Neural crest cell (in vitro differentiated cells): ENCODE measurements at regions not wholly inside any gene's neighbourhood (a gene's known extent, or its start where the extent isn't known, plus 50 kb on each side); places are given as distances from the start of the nearest gene placed in this dataset.
"Not testable (repeated sequence)": the region's sequence is repeated elsewhere in the genome, so short reads cannot be mapped to it uniquely, and the experiment has no call there.

Source experiments
- DNase-seq: peaks from one replicate; pipeline ENCODE4 v3.0.0; 2021; ENCODE audit warnings: low read depth, mixed read lengths, low spot score
- H3K27ac Mint-ChIP-seq: one replicate; pipeline ENCODE4 v1.8.0; 2021; ENCODE audit warnings: mild to moderate bottlenecking, mixed read lengths; ENCODE audit not compliant: unreplicated experiment
- H3K27me3 Mint-ChIP-seq: 2 replicates; pipeline ENCODE4 v1.8.0; 2021; ENCODE audit warnings: low read depth, mild to moderate bottlenecking, mixed read lengths
- H3K36me3 Mint-ChIP-seq: 2 replicates; pipeline ENCODE4 v1.8.0; 2021; ENCODE audit warnings: low read depth, mild to moderate bottlenecking, mixed read lengths
- H3K4me1 Mint-ChIP-seq: 2 replicates; pipeline ENCODE4 v1.8.0; 2021; ENCODE audit warnings: mixed read lengths
- H3K4me3 Mint-ChIP-seq: one replicate; pipeline ENCODE4 v1.8.0; 2021; ENCODE audit warnings: mild to moderate bottlenecking, mixed read lengths
- H3K9me3 Mint-ChIP-seq: 2 replicates; pipeline ENCODE4 v1.8.0; 2021; ENCODE audit warnings: mixed read lengths
- TF ChIP-seq, protein P1 (sequence below): fragments of 200-600 bp; sonication (generic); conservative IDR thresholded peaks from 2 replicates; pipeline ENCODE4 v1.5.0; 2021; ENCODE audit warnings: antibody characterized with exemption, mild to moderate bottlenecking

DNA sequence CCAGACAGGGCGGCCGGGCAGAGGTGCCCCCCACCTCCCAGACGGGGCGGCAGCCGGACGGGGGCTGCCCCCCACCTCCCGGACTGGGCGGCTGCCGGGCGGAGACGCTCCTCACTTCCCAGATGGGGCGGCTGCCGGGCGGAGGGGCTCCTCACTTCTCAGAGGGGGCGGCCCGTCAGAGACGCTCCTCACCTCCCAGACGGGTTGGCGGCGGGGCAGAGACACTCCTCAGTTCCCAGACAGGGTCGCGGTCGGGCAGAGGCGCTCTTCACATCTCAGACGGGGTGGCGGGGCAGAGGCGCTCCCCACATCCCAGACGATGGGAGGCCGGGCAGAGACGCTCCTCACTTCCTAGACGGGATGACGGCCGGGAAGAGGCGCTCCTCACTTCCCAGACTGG, 68.5 kb upstream of the GPC4 start:
- not testable (repeated sequence) for H3K4me1 Mint-ChIP-seq, DNase-seq, H3K4me3 Mint-ChIP-seq, H3K36me3 Mint-ChIP-seq, H3K27me3 Mint-ChIP-seq, H3K27ac Mint-ChIP-seq
- H3K9me3 Mint-ChIP-seq = peaks cover 11% of the 10 kb centered on the region

DNA sequence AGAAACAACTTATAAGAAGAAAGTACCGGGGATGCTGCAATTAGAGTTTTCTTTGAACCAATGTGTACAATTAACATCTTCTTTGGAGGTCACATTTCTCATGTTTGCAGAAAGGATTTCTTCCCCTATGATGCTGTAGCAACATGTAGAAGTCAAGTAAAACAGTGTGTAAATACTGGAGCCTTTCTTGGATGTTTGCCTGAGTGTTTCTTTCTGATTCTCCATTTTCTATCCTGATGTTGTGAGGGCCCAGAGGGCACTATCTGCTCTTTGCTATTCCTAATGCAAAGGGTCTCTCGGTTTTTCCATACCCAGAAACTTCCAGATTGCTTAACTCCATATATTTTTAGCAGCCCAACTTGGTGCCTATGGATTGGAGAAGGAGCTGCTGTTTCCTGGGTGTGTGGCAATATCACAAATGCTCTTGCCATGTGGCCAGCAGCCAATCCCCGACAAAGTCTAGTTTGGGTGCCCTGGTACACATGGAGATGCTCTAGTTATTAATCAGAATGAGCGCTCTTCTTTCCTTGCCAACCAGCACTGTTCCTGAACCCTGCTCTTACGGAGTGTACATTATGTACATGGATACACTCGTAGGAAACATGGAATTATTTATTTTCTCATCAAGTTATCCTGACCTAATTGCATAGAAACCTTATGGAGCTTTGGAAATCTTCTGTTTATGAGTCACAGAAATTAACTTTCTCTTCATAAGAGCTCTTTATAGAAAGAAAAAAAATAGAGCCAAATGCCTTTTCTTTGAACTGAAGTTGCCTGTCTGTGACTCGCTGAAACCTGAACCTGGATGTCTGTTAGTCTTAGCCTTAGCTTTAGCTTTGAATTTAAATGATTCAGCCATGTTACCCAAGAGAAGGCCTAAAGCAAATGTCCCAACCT, 67.0 kb upstream of the GPC4 start:
- Mint-ChIP-seq H3K9me3 (peaks cover 12% of the 10 kb centered on the region), H3K36me3 (no peaks in the 10 kb centered on the region), H3K27me3 (no peaks in the 10 kb centered on the region), H3K4me3 (no peak overlapping the region), H3K27ac (no peak overlapping the region), H3K4me1 (no peaks in the 10 kb centered on the region)
- TF ChIP-seq, protein P1, sequence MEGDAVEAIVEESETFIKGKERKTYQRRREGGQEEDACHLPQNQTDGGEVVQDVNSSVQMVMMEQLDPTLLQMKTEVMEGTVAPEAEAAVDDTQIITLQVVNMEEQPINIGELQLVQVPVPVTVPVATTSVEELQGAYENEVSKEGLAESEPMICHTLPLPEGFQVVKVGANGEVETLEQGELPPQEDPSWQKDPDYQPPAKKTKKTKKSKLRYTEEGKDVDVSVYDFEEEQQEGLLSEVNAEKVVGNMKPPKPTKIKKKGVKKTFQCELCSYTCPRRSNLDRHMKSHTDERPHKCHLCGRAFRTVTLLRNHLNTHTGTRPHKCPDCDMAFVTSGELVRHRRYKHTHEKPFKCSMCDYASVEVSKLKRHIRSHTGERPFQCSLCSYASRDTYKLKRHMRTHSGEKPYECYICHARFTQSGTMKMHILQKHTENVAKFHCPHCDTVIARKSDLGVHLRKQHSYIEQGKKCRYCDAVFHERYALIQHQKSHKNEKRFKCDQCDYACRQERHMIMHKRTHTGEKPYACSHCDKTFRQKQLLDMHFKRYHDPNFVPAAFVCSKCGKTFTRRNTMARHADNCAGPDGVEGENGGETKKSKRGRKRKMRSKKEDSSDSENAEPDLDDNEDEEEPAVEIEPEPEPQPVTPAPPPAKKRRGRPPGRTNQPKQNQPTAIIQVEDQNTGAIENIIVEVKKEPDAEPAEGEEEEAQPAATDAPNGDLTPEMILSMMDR = no peak
- no peak for DNase-seq

DNA sequence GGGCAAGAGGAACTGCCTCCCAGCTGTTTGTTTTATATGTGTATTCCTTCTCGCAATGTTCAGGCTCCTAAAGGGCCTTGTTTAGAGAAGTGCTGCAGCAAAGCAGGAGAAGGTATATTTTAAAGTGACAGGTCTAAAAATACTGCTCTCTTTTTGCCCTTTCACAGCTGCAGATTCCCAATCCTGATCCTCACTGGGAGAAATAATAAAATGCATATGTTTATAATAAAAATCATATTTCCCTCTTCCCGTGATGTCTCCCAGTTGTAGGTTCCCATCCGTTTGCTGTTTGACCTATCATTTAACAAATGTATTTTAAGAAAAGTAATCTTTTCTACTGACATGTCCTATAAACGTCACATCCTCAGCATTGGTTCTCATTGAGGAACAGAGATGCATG, 62.7 kb upstream of the GPC4 start:
- Mint-ChIP-seq H3K9me3 (peaks cover 8% of the 10 kb centered on the region), H3K27me3 (no peaks in the 10 kb centered on the region), H3K27ac (no peak overlapping the region), H3K4me3 (no peak overlapping the region), H3K36me3 (no peaks in the 10 kb centered on the region), H3K4me1 (no peaks in the 10 kb centered on the region)
- TF ChIP-seq, protein P1 = no peak
- no peak for DNase-seq

DNA sequence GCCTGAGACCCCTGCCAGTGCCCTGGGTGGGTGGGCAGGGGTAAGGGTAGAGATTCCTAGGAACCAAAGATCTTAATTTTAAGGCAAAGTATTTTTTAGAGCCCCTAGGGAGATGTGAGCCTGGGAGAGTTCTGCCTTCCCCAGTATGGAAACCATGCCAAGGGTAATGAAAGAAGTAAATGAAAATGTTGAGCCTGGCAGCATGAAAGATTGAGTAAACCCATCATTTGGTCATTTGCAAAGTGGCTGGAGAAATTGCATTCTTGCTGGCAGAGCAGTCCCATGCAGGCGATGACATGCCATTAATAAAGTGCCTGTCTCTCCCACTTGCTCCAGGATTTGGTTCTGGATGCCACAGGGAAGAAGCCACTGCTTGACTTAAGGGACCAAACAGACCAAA, 60.7 kb upstream of the GPC4 start:
- no peaks in the 10 kb centered on the region for H3K36me3 Mint-ChIP-seq
- no peak overlapping the region for H3K4me3 Mint-ChIP-seq
- TF ChIP-seq, protein P1 = no peak
- H3K27me3 Mint-ChIP-seq = no peaks in the 10 kb centered on the region
- no peaks in the 10 kb centered on the region for H3K4me1 Mint-ChIP-seq
- no peak for DNase-seq
- no peak overlapping the region for H3K27ac Mint-ChIP-seq
- H3K9me3 Mint-ChIP-seq = peaks cover 5% of the 10 kb centered on the region

DNA sequence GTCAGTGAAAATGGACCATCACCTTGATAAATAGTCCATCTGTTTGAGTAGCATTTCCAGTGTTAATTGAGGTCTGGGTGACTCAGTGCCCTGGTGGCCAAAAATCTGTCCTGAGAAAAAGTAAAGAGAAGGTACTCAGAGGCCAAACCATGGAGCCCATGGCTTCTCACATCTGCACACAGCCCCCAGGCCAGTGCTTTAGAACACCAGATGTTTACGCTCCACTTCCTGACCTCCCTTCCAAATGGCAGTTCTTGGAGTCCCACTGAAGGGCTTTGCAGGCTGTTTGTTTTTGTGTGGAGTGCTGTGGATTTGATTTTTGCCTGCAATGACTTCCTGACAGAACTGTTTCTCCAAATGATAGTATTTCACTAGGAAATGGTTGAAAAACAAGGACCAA, 60.2 kb upstream of the GPC4 start:
- H3K27ac Mint-ChIP-seq = no peak overlapping the region
- peaks cover 3% of the 10 kb centered on the region for H3K9me3 Mint-ChIP-seq
- H3K27me3 Mint-ChIP-seq = no peaks in the 10 kb centered on the region
- H3K4me3 Mint-ChIP-seq = no peak overlapping the region
- TF ChIP-seq, protein P1 = no peak
- DNase-seq = no peak
- H3K36me3 Mint-ChIP-seq = no peaks in the 10 kb centered on the region
- no peaks in the 10 kb centered on the region for H3K4me1 Mint-ChIP-seq

DNA sequence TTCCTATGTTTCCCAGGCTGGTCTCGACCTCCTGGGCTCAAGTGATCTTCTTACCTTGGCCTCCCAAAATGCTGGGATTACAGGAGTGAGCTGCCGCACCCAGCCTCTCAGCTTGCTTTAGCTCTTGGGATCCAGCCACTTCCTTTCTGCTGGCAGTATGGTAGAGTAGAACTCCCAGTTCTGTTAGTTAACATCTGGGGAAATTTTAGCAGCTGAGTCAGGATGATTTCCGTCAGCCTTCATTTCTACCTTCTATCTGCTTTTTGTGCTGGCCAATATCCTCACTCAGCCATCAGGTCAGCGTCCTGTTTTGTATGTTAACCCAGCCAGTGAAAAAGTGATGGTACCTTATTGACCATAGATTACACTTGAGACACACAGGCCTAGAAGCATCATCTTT, 59.3 kb upstream of the GPC4 start:
- Mint-ChIP-seq H3K36me3 (no peaks in the 10 kb centered on the region), H3K27ac (no peak overlapping the region), H3K27me3 (no peaks in the 10 kb centered on the region), H3K4me1 (no peaks in the 10 kb centered on the region), H3K9me3 (peaks cover 2% of the 10 kb centered on the region), H3K4me3 (no peak overlapping the region)
- no peak for DNase-seq
- TF ChIP-seq, protein P1 = no peak
